ENCODE measurements at regions not wholly inside any gene's neighbourhood (a gene's known extent, or its start where the extent isn't known, plus 50 kb on each side); places are given as distances from the start of the nearest gene placed in this dataset.

DNA sequence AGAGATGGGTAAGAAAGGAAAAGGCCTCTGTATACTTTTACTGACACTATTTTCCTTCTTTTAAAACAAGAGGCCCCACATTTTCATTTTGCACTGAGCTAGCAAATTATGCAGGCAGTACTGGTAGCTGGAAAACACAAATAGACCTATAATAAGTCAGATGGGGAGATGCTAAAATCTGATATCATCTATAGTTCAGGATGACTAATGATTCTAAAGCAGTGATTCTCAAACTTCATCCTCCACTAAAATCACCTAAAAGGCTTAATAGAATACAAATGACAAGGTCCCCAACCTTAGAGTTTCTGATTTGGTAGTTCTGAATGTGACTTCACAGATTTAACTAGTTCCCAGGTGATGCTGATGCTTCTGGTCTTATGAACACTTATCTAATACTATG lies 247.3 kb upstream of the DIPK2B start:
- Mint-ChIP-seq H3K9me3 (peaks cover 63 to 64% of the 10 kb centered on the region in 2 experiments), H3K4me1 (peaks cover 8 to 11% of the 10 kb centered on the region in 2 experiments), H3K36me3 (ENCODE audit: insufficient read depth in 1 of 3, low read depth in 3 of 3) (peaks cover 0 to 2% (median 0%) of the 10 kb centered on the region in 3 experiments; a peak in 3 of 7 replicates), H3K27me3 (ENCODE audit: low read depth) (peaks cover 2% of the 10 kb centered on the region; the same call in 1 of the 2 replicates), H3K27ac (no peak overlapping the region), H3K4me3 (no peak overlapping the region)
- no peak overlapping the region for H3K23ac ChIP-seq (ENCODE audit: insufficient read length, low read depth, low read length)
- H2BK12ac ChIP-seq (ENCODE audit: insufficient read length, low read depth, low read length): no peak overlapping the region
- no peak overlapping the region for H3K4ac ChIP-seq (ENCODE audit: low read depth, low read length)
- no peaks in the 10 kb centered on the region for H4K20me1 ChIP-seq (ENCODE audit: control insufficient read depth, insufficient read depth, insufficient read length)
- no peaks in the 10 kb centered on the region for H3K23me2 ChIP-seq (ENCODE audit: insufficient read length, low read depth, low read length, poor library complexity, severe bottlenecking)
- H2AK5ac ChIP-seq (ENCODE audit: insufficient read length, low read length): no peak overlapping the region
- H3K56ac ChIP-seq (ENCODE audit: insufficient read length, low read depth, low read length): no peak overlapping the region
- peaks cover 4% of the 10 kb centered on the region for H3K9me3 ChIP-seq (ENCODE audit: control insufficient read depth, low read depth, low read length)
- no peak overlapping the region for H4K5ac ChIP-seq (ENCODE audit: insufficient read length, low read depth, low read length)
- H3K27ac ChIP-seq (ENCODE audit: insufficient read length, low read depth, low read length): no peak overlapping the region
- H3K79me1 ChIP-seq (ENCODE audit: insufficient read depth, low read depth, low read length, poor library complexity, severe bottlenecking): no peaks in the 10 kb centered on the region
- H3K18ac ChIP-seq (ENCODE audit: insufficient read length, low read depth, low read length): no peak overlapping the region
- no peak overlapping the region for H3T11ph ChIP-seq (ENCODE audit: low read length)
- no peak overlapping the region for H3K9ac ChIP-seq (ENCODE audit: extremely low read depth, insufficient read length, low read length)
- no peak overlapping the region for H4K91ac ChIP-seq (ENCODE audit: insufficient read length, low read depth, low read length)
- no peaks in the 10 kb centered on the region for H3K79me2 ChIP-seq (ENCODE audit: insufficient read depth, low read length)
- no peak overlapping the region for H2BK20ac ChIP-seq (ENCODE audit: low read depth, low read length, poor library complexity, severe bottlenecking)
- H3K14ac ChIP-seq (ENCODE audit: insufficient read depth, low read length): no peak overlapping the region
- H4K8ac ChIP-seq (replicated peaks; ENCODE audit: insufficient read length, low read depth, low read length): no peak overlapping the region
- H3K4me2 ChIP-seq (ENCODE audit: insufficient read depth, insufficient read length, low read length): no peak overlapping the region
- H2BK120ac ChIP-seq (ENCODE audit: low read depth, low read length, poor library complexity, severe bottlenecking): no peak overlapping the region
- no peak for DNase-seq
- no peak overlapping the region for H2AFZ ChIP-seq (ENCODE audit: low read length)
- H3K4me1 ChIP-seq (ENCODE audit: insufficient read depth, low read length): no peaks in the 10 kb centered on the region
- TF ChIP-seq, protein P1, sequence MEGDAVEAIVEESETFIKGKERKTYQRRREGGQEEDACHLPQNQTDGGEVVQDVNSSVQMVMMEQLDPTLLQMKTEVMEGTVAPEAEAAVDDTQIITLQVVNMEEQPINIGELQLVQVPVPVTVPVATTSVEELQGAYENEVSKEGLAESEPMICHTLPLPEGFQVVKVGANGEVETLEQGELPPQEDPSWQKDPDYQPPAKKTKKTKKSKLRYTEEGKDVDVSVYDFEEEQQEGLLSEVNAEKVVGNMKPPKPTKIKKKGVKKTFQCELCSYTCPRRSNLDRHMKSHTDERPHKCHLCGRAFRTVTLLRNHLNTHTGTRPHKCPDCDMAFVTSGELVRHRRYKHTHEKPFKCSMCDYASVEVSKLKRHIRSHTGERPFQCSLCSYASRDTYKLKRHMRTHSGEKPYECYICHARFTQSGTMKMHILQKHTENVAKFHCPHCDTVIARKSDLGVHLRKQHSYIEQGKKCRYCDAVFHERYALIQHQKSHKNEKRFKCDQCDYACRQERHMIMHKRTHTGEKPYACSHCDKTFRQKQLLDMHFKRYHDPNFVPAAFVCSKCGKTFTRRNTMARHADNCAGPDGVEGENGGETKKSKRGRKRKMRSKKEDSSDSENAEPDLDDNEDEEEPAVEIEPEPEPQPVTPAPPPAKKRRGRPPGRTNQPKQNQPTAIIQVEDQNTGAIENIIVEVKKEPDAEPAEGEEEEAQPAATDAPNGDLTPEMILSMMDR (conservative IDR thresholded peaks at IDR 0.05): no peak
- no peak overlapping the region for H2BK15ac ChIP-seq (ENCODE audit: low read depth, low read length)
- no peaks in the 10 kb centered on the region for H3K27me3 ChIP-seq (ENCODE audit: insufficient read depth, low read length)
- H2BK5ac ChIP-seq (ENCODE audit: insufficient read length, low read length): no peak overlapping the region
